ENCODE measurements at regions not wholly inside any gene's neighbourhood (a gene's known extent, or its start where the extent isn't known, plus 50 kb on each side); places are given as distances from the start of the nearest gene placed in this dataset.

DNA sequence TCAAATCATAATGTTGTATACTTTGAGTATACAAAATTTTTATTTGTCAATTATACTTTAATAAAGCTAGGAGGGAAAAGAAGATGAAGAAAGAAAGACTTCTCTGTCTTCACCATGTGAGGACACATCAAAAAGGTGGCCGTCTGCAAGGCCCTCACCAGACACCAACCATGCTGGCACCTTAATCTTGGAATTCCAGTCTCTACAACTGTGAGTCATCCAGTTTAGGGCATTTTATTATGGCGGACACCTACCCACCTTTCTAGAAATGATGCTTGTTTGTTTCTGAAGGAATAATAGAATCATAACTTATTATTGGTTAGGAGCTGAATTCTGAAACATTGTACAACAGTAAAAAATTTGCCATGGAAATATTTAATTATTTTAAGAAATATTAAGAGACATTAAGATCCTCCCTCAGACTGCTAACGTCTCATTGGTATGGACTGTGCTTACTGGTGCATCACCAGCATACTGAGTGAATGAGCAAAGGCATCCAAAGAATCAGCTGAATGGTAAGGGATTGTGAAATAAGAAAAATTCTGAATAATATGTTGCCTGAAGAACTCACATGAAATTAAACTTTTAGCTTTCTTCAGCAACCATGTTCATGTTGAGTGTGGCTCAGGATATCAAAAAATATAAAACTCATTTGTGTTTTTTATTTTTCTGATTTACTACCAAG lies 536.6 kb downstream of the HTR7 start:
- TF ChIP-seq POLR2AphosphoS5 (IDR thresholded peaks at IDR 0.05; ENCODE audit: borderline replicate concordance, low read depth, low read length) (no peak), FOXP2 (optimal IDR thresholded peaks at IDR 0.05; ENCODE audit: control extremely low read depth, extremely low read length, insufficient read depth) (no peak), EZH2 (IDR thresholded peaks at IDR 0.05) (no peak)
- H3K36me3 ChIP-seq (ENCODE audit: insufficient read depth, low read length): no peaks in the 10 kb centered on the region
- no peak for DNase-seq (ENCODE audit: low read depth, low spot score)

DNA sequence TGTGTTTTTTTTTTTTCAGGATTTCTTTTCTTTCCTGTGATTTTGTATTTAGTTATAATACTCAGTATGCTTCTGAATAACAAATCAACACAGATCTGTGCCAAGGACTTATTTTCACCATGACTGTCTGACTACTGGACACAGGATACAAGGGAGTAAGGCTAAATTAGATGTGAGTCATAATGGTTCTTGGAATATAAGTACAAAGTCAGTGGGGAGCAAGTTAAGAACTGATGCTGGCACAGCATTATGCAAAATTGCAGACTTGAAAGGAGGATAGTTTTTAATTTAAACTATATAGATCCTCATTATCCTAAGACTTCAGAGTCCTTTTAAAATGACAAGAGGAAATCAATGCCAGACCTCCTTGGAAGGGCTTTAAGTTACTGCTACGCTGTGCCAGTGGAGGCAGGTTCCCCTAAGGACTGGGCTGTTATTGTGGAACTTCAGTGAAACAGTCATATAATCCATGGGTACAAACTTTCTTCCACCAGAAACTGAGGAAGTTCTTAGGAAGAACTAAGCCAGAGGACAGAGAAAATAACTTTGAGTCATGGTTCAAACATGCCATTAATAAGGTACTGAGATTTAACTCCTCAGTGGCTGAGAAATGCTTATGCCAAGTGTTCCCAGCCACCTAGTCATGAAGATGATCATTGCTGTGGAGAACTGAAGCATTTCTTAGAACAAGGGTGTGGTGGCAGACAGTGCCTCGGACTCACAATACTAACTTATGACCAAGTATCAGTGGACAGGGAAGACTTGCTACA lies 531.2 kb downstream of the HTR7 start:
- no peak for TF ChIP-seq POLR2AphosphoS5 (IDR thresholded peaks at IDR 0.05; ENCODE audit: borderline replicate concordance, low read depth, low read length)
- no peak for TF ChIP-seq EZH2 (IDR thresholded peaks at IDR 0.05)
- TF ChIP-seq FOXP2 (optimal IDR thresholded peaks at IDR 0.05; ENCODE audit: control extremely low read depth, extremely low read length, insufficient read depth): no peak
- Histone ChIP-seq H3K36me3 (ENCODE audit: insufficient read depth, low read length) (no peaks in the 10 kb centered on the region), H3K4me3 (no peak overlapping the region), H3K9ac (ENCODE audit: insufficient read length) (no peak overlapping the region), H3K9me3 (ENCODE audit: low read depth, low read length) (no peaks in the 10 kb centered on the region), H3K27ac (no peak overlapping the region)
- no peak for DNase-seq (ENCODE audit: low read depth, low spot score)

More for the DNA sequence above, 536.6 kb downstream of the HTR7 start:
- no peaks in the 10 kb centered on the region for H3K9me3 ChIP-seq (ENCODE audit: low read depth, low read length)
- no peak overlapping the region for H3K27ac ChIP-seq
- H3K4me3 ChIP-seq: no peak overlapping the region
- no peak overlapping the region for H3K9ac ChIP-seq (ENCODE audit: insufficient read length)

DNA sequence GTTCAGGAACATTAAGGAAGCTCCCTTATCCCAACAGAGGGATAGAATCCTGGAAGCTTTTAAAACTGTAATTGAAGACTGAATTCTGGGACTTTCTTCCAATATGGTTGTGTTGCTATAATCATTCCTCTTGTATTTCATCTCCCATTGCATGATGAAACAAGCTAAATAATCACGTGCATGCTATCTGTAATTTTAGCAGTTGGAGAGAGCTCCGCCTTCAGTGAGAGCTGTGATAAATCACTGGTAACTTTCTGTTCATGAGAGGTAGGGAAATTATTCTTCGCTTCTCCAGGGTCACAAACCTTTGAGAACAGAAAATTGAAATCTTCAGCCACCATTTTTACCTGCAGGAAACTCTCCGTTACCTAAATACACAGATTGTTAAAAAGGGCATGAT lies 530.2 kb downstream of the HTR7 start:
- no peaks in the 10 kb centered on the region for H3K9me3 ChIP-seq (ENCODE audit: low read depth, low read length)
- TF ChIP-seq POLR2AphosphoS5 (IDR thresholded peaks at IDR 0.05; ENCODE audit: borderline replicate concordance, low read depth, low read length): no peak
- TF ChIP-seq EZH2 (IDR thresholded peaks at IDR 0.05): no peak
- no peak for TF ChIP-seq FOXP2 (optimal IDR thresholded peaks at IDR 0.05; ENCODE audit: control extremely low read depth, extremely low read length, insufficient read depth)

GRCh38 chr10:90328459-90328858 lies 529.4 kb downstream of the HTR7 start:
- Histone ChIP-seq H3K4me3 (no peak overlapping the region), H3K9me3 (ENCODE audit: low read depth, low read length) (no peaks in the 10 kb centered on the region), H3K36me3 (ENCODE audit: insufficient read depth, low read length) (no peaks in the 10 kb centered on the region), H3K9ac (ENCODE audit: insufficient read length) (no peak overlapping the region), H3K27ac (no peak overlapping the region)
- no peak for DNase-seq (ENCODE audit: low read depth, low spot score)
- no peak for TF ChIP-seq EZH2 (IDR thresholded peaks at IDR 0.05)
- TF ChIP-seq POLR2AphosphoS5 (IDR thresholded peaks at IDR 0.05; ENCODE audit: borderline replicate concordance, low read depth, low read length): no peak
- TF ChIP-seq FOXP2 (optimal IDR thresholded peaks at IDR 0.05; ENCODE audit: control extremely low read depth, extremely low read length, insufficient read depth): no peak

More for the DNA sequence above, 530.2 kb downstream of the HTR7 start:
- Histone ChIP-seq H3K4me3 (no peak overlapping the region), H3K36me3 (ENCODE audit: insufficient read depth, low read length) (no peaks in the 10 kb centered on the region), H3K9ac (ENCODE audit: insufficient read length) (no peak overlapping the region), H3K27ac (no peak overlapping the region)
- no peak for DNase-seq (ENCODE audit: low read depth, low spot score)

DNA sequence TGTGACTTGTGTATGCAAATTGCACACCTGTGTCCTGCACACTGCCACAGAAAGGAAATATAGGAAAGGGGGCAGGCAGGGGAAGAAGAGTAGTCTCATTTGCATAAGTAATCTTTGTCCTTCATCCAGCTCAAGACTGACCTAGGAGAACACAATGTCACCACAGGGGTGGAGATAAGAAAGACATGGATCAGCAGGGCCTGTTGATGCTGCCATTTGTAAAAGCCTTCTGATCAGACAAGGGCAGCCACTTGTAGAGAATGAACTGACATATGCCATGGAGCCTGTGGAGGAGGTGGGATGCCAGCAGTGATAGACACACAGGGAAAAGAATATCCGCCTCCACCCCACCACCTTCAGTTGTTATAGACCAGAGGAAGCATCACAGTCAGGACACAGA lies 528.9 kb downstream of the HTR7 start:
- no peak for DNase-seq (ENCODE audit: low read depth, low spot score)
- no peak for TF ChIP-seq FOXP2 (optimal IDR thresholded peaks at IDR 0.05; ENCODE audit: control extremely low read depth, extremely low read length, insufficient read depth)
- no peak for TF ChIP-seq POLR2AphosphoS5 (IDR thresholded peaks at IDR 0.05; ENCODE audit: borderline replicate concordance, low read depth, low read length)
- no peak for TF ChIP-seq EZH2 (IDR thresholded peaks at IDR 0.05)
- Histone ChIP-seq H3K4me3 (no peak overlapping the region), H3K9ac (ENCODE audit: insufficient read length) (no peak overlapping the region), H3K9me3 (ENCODE audit: low read depth, low read length) (no peaks in the 10 kb centered on the region), H3K27ac (no peak overlapping the region), H3K36me3 (ENCODE audit: insufficient read depth, low read length) (no peaks in the 10 kb centered on the region)

- TF ChIP-seq EZH2 (IDR thresholded peaks at IDR 0.05) (no peak), FOXP2 (optimal IDR thresholded peaks at IDR 0.05; ENCODE audit: control extremely low read depth, extremely low read length, insufficient read depth) (no peak), POLR2AphosphoS5 (IDR thresholded peaks at IDR 0.05; ENCODE audit: borderline replicate concordance, low read depth, low read length) (no peak)
Observed at GRCh38 chr10:90337316-90337715, 520.5 kb downstream of the HTR7 start.

DNA sequence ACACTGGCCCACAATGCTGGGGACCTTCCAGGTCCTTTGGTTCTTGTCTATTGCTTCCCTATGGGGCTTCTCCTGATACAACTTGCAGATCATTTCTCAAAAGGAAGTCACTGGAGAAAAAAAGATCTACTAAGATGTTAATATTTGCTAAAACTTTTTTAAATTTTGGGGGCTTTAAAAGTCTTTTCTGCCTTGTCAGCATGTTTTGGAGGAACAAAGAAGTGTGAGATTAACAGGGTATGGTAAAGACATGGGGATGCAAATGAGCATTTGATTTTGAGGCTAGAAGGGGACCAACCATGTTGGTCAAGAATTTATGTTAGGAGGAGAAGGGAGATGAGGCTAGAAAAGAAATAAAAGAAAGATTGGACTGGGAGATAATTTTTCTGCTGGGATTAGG lies 515.4 kb downstream of the HTR7 start:
- H3K9me3 ChIP-seq (ENCODE audit: low read depth, low read length): no peaks in the 10 kb centered on the region
- no peak for TF ChIP-seq POLR2AphosphoS5 (IDR thresholded peaks at IDR 0.05; ENCODE audit: borderline replicate concordance, low read depth, low read length)
- no peak for TF ChIP-seq FOXP2 (optimal IDR thresholded peaks at IDR 0.05; ENCODE audit: control extremely low read depth, extremely low read length, insufficient read depth)
- TF ChIP-seq EZH2 (IDR thresholded peaks at IDR 0.05): no peak
- H3K9ac ChIP-seq (ENCODE audit: insufficient read length): no peak overlapping the region
- H3K36me3 ChIP-seq (ENCODE audit: insufficient read depth, low read length): no peaks in the 10 kb centered on the region
- H3K27ac ChIP-seq: no peak overlapping the region
- DNase-seq (ENCODE audit: low read depth, low spot score): no peak
- no peak overlapping the region for H3K4me3 ChIP-seq

More at GRCh38 chr10:90337316-90337715, 520.5 kb downstream of the HTR7 start:
- H3K9ac ChIP-seq (ENCODE audit: insufficient read length): no peak overlapping the region
- H3K9me3 ChIP-seq (ENCODE audit: low read depth, low read length): no peaks in the 10 kb centered on the region
- no peak for DNase-seq (ENCODE audit: low read depth, low spot score)
- no peak overlapping the region for H3K27ac ChIP-seq
- H3K4me3 ChIP-seq: no peak overlapping the region
- H3K36me3 ChIP-seq (ENCODE audit: insufficient read depth, low read length): no peaks in the 10 kb centered on the region

DNA sequence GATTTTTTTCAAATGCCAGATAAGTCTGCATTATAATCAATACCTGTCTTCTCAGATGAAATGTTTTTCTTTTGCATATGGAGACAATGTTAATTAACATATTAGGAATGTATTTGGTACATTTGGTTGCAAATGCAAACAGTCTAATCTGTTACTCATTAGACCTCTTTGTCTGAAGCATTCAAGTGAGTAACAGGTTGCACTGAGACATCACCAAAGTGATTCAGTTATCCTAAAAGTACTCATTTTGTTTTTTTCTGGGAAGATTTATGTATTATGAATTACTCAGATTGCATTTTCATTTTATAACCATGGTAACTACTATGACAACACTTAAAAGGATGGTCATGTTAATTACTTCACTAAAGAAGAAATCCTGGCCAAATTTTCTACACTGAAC lies 513.6 kb downstream of the HTR7 start:
- DNase-seq (ENCODE audit: low read depth, low spot score): no peak
- Histone ChIP-seq H3K9me3 (ENCODE audit: low read depth, low read length) (no peaks in the 10 kb centered on the region), H3K36me3 (ENCODE audit: insufficient read depth, low read length) (no peaks in the 10 kb centered on the region), H3K27ac (no peak overlapping the region), H3K9ac (ENCODE audit: insufficient read length) (no peak overlapping the region), H3K4me3 (no peak overlapping the region)
- TF ChIP-seq EZH2 (IDR thresholded peaks at IDR 0.05): no peak
- TF ChIP-seq POLR2AphosphoS5 (IDR thresholded peaks at IDR 0.05; ENCODE audit: borderline replicate concordance, low read depth, low read length): no peak
- no peak for TF ChIP-seq FOXP2 (optimal IDR thresholded peaks at IDR 0.05; ENCODE audit: control extremely low read depth, extremely low read length, insufficient read depth)
